ENCODE measurements at regions not wholly inside any gene's neighbourhood (a gene's known extent, or its start where the extent isn't known, plus 50 kb on each side); places are given as distances from the start of the nearest gene placed in this dataset.

GRCh38 chrX:1139185-1139500 lies 73.3 kb downstream of the CRLF2 start:
- TF ChIP-seq CTCF (conservative IDR thresholded peaks at IDR 0.05; ENCODE audit: low read depth, low read length): no peak
- TF ChIP-seq POLR2A (IDR thresholded peaks at IDR 0.05; ENCODE audit: low read depth, low read length): no peak
- no peak for TF ChIP-seq MXI1 (IDR thresholded peaks at IDR 0.05; ENCODE audit: borderline replicate concordance, low read depth, low read length)
- TF ChIP-seq RFX5 (IDR thresholded peaks at IDR 0.05; ENCODE audit: low read depth, low read length): no peak
- no peak for TF ChIP-seq BHLHE40 (IDR thresholded peaks at IDR 0.05; ENCODE audit: low read depth, low read length)
- TF ChIP-seq RCOR1 (IDR thresholded peaks at IDR 0.05; ENCODE audit: insufficient replicate concordance, low read length): no peak
- no peak for TF ChIP-seq CHD1 (IDR thresholded peaks at IDR 0.05; ENCODE audit: low read depth, low read length)
- no peak for TF ChIP-seq CEBPB (IDR thresholded peaks at IDR 0.05; ENCODE audit: low read depth, low read length)
- no peak for TF ChIP-seq ELK1 (IDR thresholded peaks at IDR 0.05; ENCODE audit: borderline replicate concordance, low read depth, low read length)
- TF ChIP-seq SMC3 (IDR thresholded peaks at IDR 0.05; ENCODE audit: low read depth, low read length): no peak
- TF ChIP-seq RAD21 (IDR thresholded peaks at IDR 0.05; ENCODE audit: low read length): no peak
- no peak for TF ChIP-seq FOS (IDR thresholded peaks at IDR 0.05; ENCODE audit: low read depth, low read length)
- no peak for TF ChIP-seq USF2 (IDR thresholded peaks at IDR 0.05; ENCODE audit: low read depth, low read length)
